H9 (cell line): ENCODE measurements at regions not wholly inside any gene's neighbourhood (a gene's known extent, or its start where the extent isn't known, plus 50 kb on each side); places are given as distances from the start of the nearest gene placed in this dataset.

Experiments
- DNase-seq: peaks from one replicate; pipeline ENCODE4 v3.0.0-alpha.2; 2017
- H2AFZ ChIP-seq: one replicate; pipeline ENCODE4 v1.6.1; 2013; ENCODE audit warnings: mild to moderate bottlenecking, low read length, control low read depth, moderate library complexity
- H2AK5ac ChIP-seq: 2 replicates; pipeline ENCODE4 v1.6.1; 2013; ENCODE audit warnings: low read length, control low read depth, mixed read lengths; ENCODE audit not compliant: insufficient read length
- H2BK120ac ChIP-seq: one replicate; pipeline ENCODE4 v1.6.1; 2013; ENCODE audit warnings: low read depth, mild to moderate bottlenecking, low read length, control low read depth, inconsistent platforms; ENCODE audit not compliant: poor library complexity, severe bottlenecking
- H2BK12ac ChIP-seq: 2 replicates; pipeline ENCODE4 v1.6.1; 2013; ENCODE audit warnings: low read length, control low read depth, mixed read lengths, low read depth; ENCODE audit not compliant: insufficient read length
- H2BK15ac ChIP-seq: 2 replicates; pipeline ENCODE4 v1.6.1; 2013; ENCODE audit warnings: low read depth, low read length, control low read depth
- H2BK20ac ChIP-seq: one replicate; pipeline ENCODE4 v1.6.1; 2013; ENCODE audit warnings: low read depth, mild to moderate bottlenecking, low read length, control low read depth, inconsistent platforms; ENCODE audit not compliant: poor library complexity, severe bottlenecking
- H2BK5ac ChIP-seq: 2 replicates; pipeline ENCODE4 v1.6.1; 2013; ENCODE audit warnings: low read length, control low read depth, mixed read lengths; ENCODE audit not compliant: insufficient read length
- H3K14ac ChIP-seq: 2 replicates; pipeline ENCODE4 v1.6.1; 2013; ENCODE audit warnings: low read length, control low read depth; ENCODE audit not compliant: insufficient read depth
- H3K18ac ChIP-seq: 2 replicates; pipeline ENCODE4 v1.6.1; 2013; ENCODE audit warnings: low read depth, mild to moderate bottlenecking, mixed read lengths, low read length, control low read depth; ENCODE audit not compliant: insufficient read length
- H3K23ac ChIP-seq: 2 replicates; pipeline ENCODE4 v1.6.1; 2013; ENCODE audit warnings: low read length, control low read depth, mixed read lengths, low read depth; ENCODE audit not compliant: insufficient read length
- H3K23me2 ChIP-seq: 2 replicates; pipeline ENCODE4 v1.6.1; 2013; ENCODE audit warnings: low read depth, mild to moderate bottlenecking, mixed read lengths, low read length, control low read depth; ENCODE audit not compliant: insufficient read length, poor library complexity, severe bottlenecking
- H3K27ac ChIP-seq: 2 replicates; pipeline ENCODE4 v1.5.1; 2013; ENCODE audit warnings: low read length, control low read depth, mixed read lengths, low read depth; ENCODE audit not compliant: insufficient read length
- H3K27me3 ChIP-seq: 2 replicates; pipeline ENCODE4 v1.6.1; 2013; ENCODE audit warnings: low read length, control low read depth, inconsistent platforms; ENCODE audit not compliant: insufficient read depth
- H3K4ac ChIP-seq: 2 replicates; pipeline ENCODE4 v1.6.1; 2013; ENCODE audit warnings: low read depth, mild to moderate bottlenecking, control low read depth, inconsistent platforms, low read length, moderate library complexity
- H3K4me1 ChIP-seq: 2 replicates; pipeline ENCODE4 v1.6.1; 2013; ENCODE audit warnings: low read length, control low read depth, inconsistent platforms; ENCODE audit not compliant: insufficient read depth
- H3K4me2 ChIP-seq: 2 replicates; pipeline ENCODE4 v1.6.1; 2013; ENCODE audit warnings: low read length, control low read depth, mixed read lengths; ENCODE audit not compliant: insufficient read length, insufficient read depth
- H3K56ac ChIP-seq: 2 replicates; pipeline ENCODE4 v1.6.1; 2013; ENCODE audit warnings: low read depth, mild to moderate bottlenecking, mixed read lengths, low read length, control low read depth; ENCODE audit not compliant: insufficient read length
- H3K79me1 ChIP-seq: 2 replicates; pipeline ENCODE4 v1.6.1; 2013; ENCODE audit warnings: low read depth, mild to moderate bottlenecking, moderate library complexity, low read length, control low read depth, inconsistent platforms; ENCODE audit not compliant: insufficient read depth, poor library complexity, severe bottlenecking
- H3K79me2 ChIP-seq: 2 replicates; pipeline ENCODE4 v1.6.1; 2013; ENCODE audit warnings: low read length, control low read depth, inconsistent platforms; ENCODE audit not compliant: insufficient read depth
- H3K9ac ChIP-seq: 2 replicates; pipeline ENCODE4 v1.6.1; 2013; ENCODE audit warnings: low read length, control low read depth, mixed read lengths; ENCODE audit not compliant: insufficient read length; ENCODE audit errors: extremely low read depth
- H3K9me3 ChIP-seq: one replicate; pipeline ENCODE4 v1.6.1; 2013; ENCODE audit warnings: low read depth, low read length, inconsistent platforms; ENCODE audit not compliant: control insufficient read depth
- H3T11ph ChIP-seq: one replicate; pipeline ENCODE4 v1.6.1; 2013; ENCODE audit warnings: mild to moderate bottlenecking, low read length, control low read depth, inconsistent platforms
- H4K20me1 ChIP-seq: one replicate; pipeline ENCODE4 v1.6.1; 2013; ENCODE audit not compliant: control insufficient read depth, insufficient read length, insufficient read depth
- H4K5ac ChIP-seq: 2 replicates; pipeline ENCODE4 v1.6.1; 2013; ENCODE audit warnings: low read depth, mild to moderate bottlenecking, mixed read lengths, low read length, control low read depth; ENCODE audit not compliant: insufficient read length
- H4K8ac ChIP-seq: replicated peaks from 2 replicates; pipeline ENCODE4 v1.6.1; 2013; ENCODE audit warnings: low read length, control low read depth, mixed read lengths, low read depth; ENCODE audit not compliant: insufficient read length
- H4K91ac ChIP-seq: 2 replicates; pipeline ENCODE4 v1.6.1; 2013; ENCODE audit warnings: low read depth, mild to moderate bottlenecking, moderate library complexity, mixed read lengths, low read length, control low read depth; ENCODE audit not compliant: insufficient read length
- H3K27ac Mint-ChIP-seq, 3 experiments: 2 replicates in 2 of 3; 3 replicates in 1 of 3; pipeline ENCODE4 v1.8.0; 2020 to 2021; ENCODE audit warnings: mixed read lengths in 3 of 3, mild to moderate bottlenecking in 1 of 3, moderate library complexity in 1 of 3
- H3K27me3 Mint-ChIP-seq: 2 replicates; pipeline ENCODE4 v1.8.0; 2021; ENCODE audit warnings: low read depth, mild to moderate bottlenecking, moderate library complexity, mixed read lengths
- H3K36me3 Mint-ChIP-seq, 3 experiments: 2 replicates in 2 of 3; 3 replicates in 1 of 3; pipeline ENCODE4 v1.8.0; 2020 to 2021; ENCODE audit warnings: low read depth in 3 of 3, mixed read lengths in 3 of 3; ENCODE audit not compliant: insufficient read depth in 1 of 3
- H3K4me1 Mint-ChIP-seq, 2 experiments: 2 replicates each; pipeline ENCODE4 v1.8.0; 2020; ENCODE audit warnings: mixed read lengths in 2 of 2
- H3K4me3 Mint-ChIP-seq, 2 experiments: 2 replicates in 1 of 2; 3 replicates in 1 of 2; pipeline ENCODE4 v1.8.0; 2020 to 2021; ENCODE audit warnings: mild to moderate bottlenecking in 2 of 2, mixed read lengths in 2 of 2, moderate library complexity in 1 of 2
- H3K9me3 Mint-ChIP-seq, 2 experiments: 2 replicates in 1 of 2; 3 replicates in 1 of 2; pipeline ENCODE4 v1.8.0; 2020; ENCODE audit warnings: mild to moderate bottlenecking in 2 of 2, mixed read lengths in 2 of 2, moderate library complexity in 1 of 2
- WGBS: extraction: QIAGEN DNeasy Blood & Tissue Kit; methylation state at CpG from one replicate; pipeline ENCODE4 v1.1.7; 2013; ENCODE audit warnings: missing lambda C conversion rate, low lambda C conversion rate, mixed read lengths; ENCODE audit not compliant: insufficient read length; ENCODE audit errors: extremely low coverage; 5-methylcytosine and 5-hydroxymethylcytosine counted together
- TF ChIP-seq, protein P1 (sequence below): fragments of 200-600 bp; sonication (generic); conservative IDR thresholded peaks from 3 replicates; pipeline ENCODE4 v1.8.0; 2021; ENCODE audit warnings: antibody characterized with exemption, mild to moderate bottlenecking

DNA sequence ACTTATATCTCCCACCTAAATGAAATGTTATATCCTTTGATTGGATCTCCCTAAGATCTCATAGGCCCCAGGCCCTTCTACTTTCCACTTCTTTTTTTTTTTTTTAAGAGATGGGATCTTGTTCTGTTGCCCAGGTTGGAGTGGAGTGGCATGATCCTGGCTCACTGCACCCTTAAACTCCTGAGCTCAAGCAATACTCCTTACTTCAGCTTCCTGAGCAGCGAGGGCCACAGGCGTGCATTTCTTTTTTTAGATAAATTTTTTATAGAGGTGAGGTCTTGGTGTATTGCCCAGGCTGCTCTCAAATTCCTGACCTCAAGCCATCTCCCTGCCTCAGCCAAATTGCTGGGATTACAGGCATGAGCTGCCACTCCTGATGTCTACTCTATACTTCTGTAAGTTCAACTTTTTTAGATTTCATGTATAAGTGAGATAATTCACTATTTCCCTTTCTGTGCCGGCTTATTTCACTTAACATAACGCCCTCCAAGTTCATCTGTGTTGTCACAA is 987.5 kb upstream of the NCAM2 start:
- Histone ChIP-seq H3K4ac (no peak overlapping the region), H3K18ac (no peak overlapping the region), H2AFZ (no peak overlapping the region), H3K9ac (no peak overlapping the region), H3K79me2 (no peaks in the 10 kb centered on the region), H4K91ac (no peak overlapping the region), H3K23ac (no peak overlapping the region), H2BK120ac (no peak overlapping the region), H3K4me2 (no peak overlapping the region), H2BK12ac (no peak overlapping the region), H4K5ac (no peak overlapping the region), H4K8ac (no peak overlapping the region), H3T11ph (no peak overlapping the region), H2BK5ac (no peak overlapping the region), H3K56ac (no peak overlapping the region), H3K23me2 (no peaks in the 10 kb centered on the region), H3K27me3 (no peaks in the 10 kb centered on the region), H2AK5ac (no peak overlapping the region), H2BK20ac (no peak overlapping the region), H3K27ac (no peak overlapping the region), H3K14ac (no peak overlapping the region), H4K20me1 (no peaks in the 10 kb centered on the region), H2BK15ac (no peak overlapping the region), H3K4me1 (no peaks in the 10 kb centered on the region), H3K79me1 (no peaks in the 10 kb centered on the region), H3K9me3 (no peaks in the 10 kb centered on the region)
- H3K27me3 Mint-ChIP-seq: no peaks in the 10 kb centered on the region
- H3K27ac Mint-ChIP-seq: no peak overlapping the region; a peak in 1 of 7 replicates
- H3K4me1 Mint-ChIP-seq: peaks cover 3 to 6% of the 10 kb centered on the region in 2 experiments; a peak in 2 of 4 replicates
- peaks cover 0 to 4% (median 0%) of the 10 kb centered on the region in 3 experiments; a peak in 1 of 7 replicates for H3K36me3 Mint-ChIP-seq
- no peaks in the 10 kb centered on the region; a peak in 2 of 5 replicates for H3K9me3 Mint-ChIP-seq
- DNase-seq: no peak
- no CpG with 5 or more reads among the region's 4 CpGs for WGBS
- TF ChIP-seq, protein P1, sequence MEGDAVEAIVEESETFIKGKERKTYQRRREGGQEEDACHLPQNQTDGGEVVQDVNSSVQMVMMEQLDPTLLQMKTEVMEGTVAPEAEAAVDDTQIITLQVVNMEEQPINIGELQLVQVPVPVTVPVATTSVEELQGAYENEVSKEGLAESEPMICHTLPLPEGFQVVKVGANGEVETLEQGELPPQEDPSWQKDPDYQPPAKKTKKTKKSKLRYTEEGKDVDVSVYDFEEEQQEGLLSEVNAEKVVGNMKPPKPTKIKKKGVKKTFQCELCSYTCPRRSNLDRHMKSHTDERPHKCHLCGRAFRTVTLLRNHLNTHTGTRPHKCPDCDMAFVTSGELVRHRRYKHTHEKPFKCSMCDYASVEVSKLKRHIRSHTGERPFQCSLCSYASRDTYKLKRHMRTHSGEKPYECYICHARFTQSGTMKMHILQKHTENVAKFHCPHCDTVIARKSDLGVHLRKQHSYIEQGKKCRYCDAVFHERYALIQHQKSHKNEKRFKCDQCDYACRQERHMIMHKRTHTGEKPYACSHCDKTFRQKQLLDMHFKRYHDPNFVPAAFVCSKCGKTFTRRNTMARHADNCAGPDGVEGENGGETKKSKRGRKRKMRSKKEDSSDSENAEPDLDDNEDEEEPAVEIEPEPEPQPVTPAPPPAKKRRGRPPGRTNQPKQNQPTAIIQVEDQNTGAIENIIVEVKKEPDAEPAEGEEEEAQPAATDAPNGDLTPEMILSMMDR: no peak
- no peak overlapping the region for H3K4me3 Mint-ChIP-seq
